Karpas-422 (cell line): ENCODE measurements at regions not wholly inside any gene's neighbourhood (a gene's known extent, or its start where the extent isn't known, plus 50 kb on each side); places are given as distances from the start of the nearest gene placed in this dataset.
A peak's percentile ranks its signal among the peaks of the same experiment; 100 is the strongest.

Source experiments
- DNase-seq: peaks from one replicate; pipeline ENCODE4 v3.0.0-alpha.2; 2015
- H2AFZ ChIP-seq: fragments of 200-600 bp; sonication (generic); 2 replicates; pipeline ENCODE4 v1.6.1; 2014; ENCODE audit warnings: antibody characterized with exemption, low read length, mixed read lengths
- H3K27ac ChIP-seq: fragments of 200-600 bp; sonication (generic); 2 replicates; pipeline ENCODE4 v1.5.1; 2014; ENCODE audit warnings: mild to moderate bottlenecking, low read length, moderate library complexity
- H3K27me3 ChIP-seq: fragments of 200-600 bp; sonication (generic); 2 replicates; pipeline ENCODE4 v1.6.1; 2014; ENCODE audit warnings: low read length, mixed read lengths
- H3K36me3 ChIP-seq: fragments of 200-600 bp; sonication (generic); 2 replicates; pipeline ENCODE4 v1.6.1; 2014; ENCODE audit warnings: low read length, mixed read lengths; ENCODE audit not compliant: insufficient read depth
- H3K4me1 ChIP-seq: fragments of 200-600 bp; sonication (generic); 2 replicates; pipeline ENCODE4 v1.6.1; 2014; ENCODE audit warnings: mild to moderate bottlenecking, low read length, mixed read lengths
- H3K4me2 ChIP-seq: fragments of 200-600 bp; sonication (generic); 2 replicates; pipeline ENCODE4 v1.6.1; 2014; ENCODE audit warnings: low read length, low read depth, mild to moderate bottlenecking; ENCODE audit not compliant: poor library complexity, severe bottlenecking
- H3K4me3 ChIP-seq: fragments of 200-600 bp; sonication (generic); 2 replicates; pipeline ENCODE4 v1.5.1; 2014; ENCODE audit warnings: mild to moderate bottlenecking, antibody characterized with exemption, low read length, mixed read lengths
- H3K79me2 ChIP-seq: fragments of 200-600 bp; sonication (generic); 2 replicates; pipeline ENCODE4 v1.6.1; 2014; ENCODE audit warnings: mild to moderate bottlenecking, low read length, mixed read lengths
- H3K9ac ChIP-seq: fragments of 200-600 bp; sonication (generic); 2 replicates; pipeline ENCODE4 v1.6.0; 2014; ENCODE audit warnings: low read length
- H3K9me2 ChIP-seq: fragments of 200-600 bp; sonication (generic), shearing (Covaris generic); replicated peaks from 2 replicates; pipeline ENCODE4 v1.6.0; 2014; ENCODE audit warnings: mild to moderate bottlenecking, low read length, moderate library complexity; ENCODE audit not compliant: insufficient read depth
- H3K9me3 ChIP-seq: fragments of 300-700, 200-600 bp; sonication (generic); 2 replicates; pipeline ENCODE4 v1.6.1; 2014; ENCODE audit warnings: low read length, mixed read lengths
- H4K20me1 ChIP-seq: fragments of 200-600 bp; sonication (generic); 2 replicates; pipeline ENCODE4 v1.6.1; 2014; ENCODE audit warnings: mild to moderate bottlenecking, antibody characterized with exemption, low read length, low read depth; ENCODE audit not compliant: insufficient read depth

DNA sequence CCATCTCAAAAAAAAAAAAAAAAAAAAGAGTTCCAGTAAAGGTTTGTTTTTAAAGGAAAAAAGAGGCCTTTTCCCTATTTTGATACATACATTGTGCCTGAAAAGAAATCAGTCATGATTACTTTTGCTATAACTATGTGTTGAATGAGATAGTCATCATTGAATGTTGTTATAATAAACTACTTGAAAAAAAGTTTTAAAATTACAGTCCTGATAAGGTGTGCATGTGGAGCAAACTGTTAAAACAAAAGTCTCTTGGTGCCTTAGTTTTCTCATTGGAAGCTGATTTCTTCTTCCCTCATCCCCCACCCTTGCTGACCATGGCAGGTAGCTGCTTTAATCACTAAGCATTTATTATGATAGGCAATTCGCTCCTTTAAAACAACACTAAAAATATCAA lies 172.3 kb upstream of the TBCA start:
- no peaks in the 10 kb centered on the region for H4K20me1 ChIP-seq
- no peak overlapping the region for H2AFZ ChIP-seq
- DNase-seq, result no peak
- no peaks in the 10 kb centered on the region for H3K79me2 ChIP-seq
- H3K4me2 ChIP-seq, result no peak overlapping the region
- no peak overlapping the region for H3K27ac ChIP-seq
- H3K9ac ChIP-seq, result no peak overlapping the region
- no peaks in the 10 kb centered on the region for H3K9me2 ChIP-seq
- H3K4me3 ChIP-seq, result no peak overlapping the region
- H3K9me3 ChIP-seq, result no peaks in the 10 kb centered on the region
- H3K36me3 ChIP-seq, result no peaks in the 10 kb centered on the region
- H3K4me1 ChIP-seq, result no peaks in the 10 kb centered on the region
- no peaks in the 10 kb centered on the region for H3K27me3 ChIP-seq

DNA sequence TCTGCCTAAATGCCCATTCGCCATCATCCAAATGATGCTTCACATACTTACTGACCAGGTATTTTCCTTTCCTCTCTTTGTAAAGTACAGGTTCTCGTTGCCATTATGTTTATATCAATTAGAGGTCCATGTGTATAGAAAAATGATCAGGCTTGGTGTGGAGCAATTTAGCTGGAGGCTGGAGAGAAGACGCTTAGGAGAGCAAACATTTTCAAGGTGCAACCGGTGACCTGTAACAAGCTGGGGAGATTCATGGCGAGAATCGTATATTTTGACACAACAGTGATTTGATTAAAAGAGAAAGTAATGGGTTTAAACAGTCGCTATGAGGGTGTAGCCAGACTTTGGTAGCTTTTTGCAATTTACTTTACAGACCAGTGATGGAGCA lies 170.9 kb upstream of the TBCA start:
- H3K4me2 ChIP-seq, result peak overlapping the region; percentile 26

DNA sequence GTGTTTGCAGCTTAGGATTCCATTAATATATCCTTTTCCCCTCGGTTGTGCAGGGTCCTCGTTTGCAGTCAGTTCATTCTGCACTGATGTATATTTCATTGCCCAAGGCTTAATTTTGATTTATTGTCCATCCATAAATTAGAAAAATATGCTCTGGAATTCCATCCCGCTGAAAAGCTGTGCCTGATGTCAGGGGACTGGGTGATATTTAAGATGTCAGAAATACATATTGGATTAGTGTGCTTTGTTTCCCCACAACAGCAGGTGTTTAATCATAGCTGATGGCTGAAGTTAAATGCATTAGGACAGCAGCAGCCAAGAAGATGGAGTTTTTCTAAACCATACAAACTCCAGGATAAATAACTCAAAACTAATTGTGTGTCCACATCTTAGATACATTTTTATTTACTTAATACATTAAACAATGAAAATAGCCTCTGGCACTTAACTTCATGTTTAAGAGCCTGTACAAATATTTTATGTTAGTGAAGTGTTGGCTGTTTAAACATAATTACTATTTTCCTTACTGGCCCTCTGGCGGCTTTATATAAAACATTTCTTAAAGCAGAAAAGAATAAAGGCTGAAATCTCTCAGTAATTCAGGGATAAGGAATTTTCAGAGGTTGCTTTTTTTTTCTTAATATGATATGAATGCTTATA lies 170.4 kb upstream of the TBCA start:
- no peak overlapping the region for H3K4me3 ChIP-seq
- no peak overlapping the region for H3K27ac ChIP-seq
- no peaks in the 10 kb centered on the region for H4K20me1 ChIP-seq
- H3K36me3 ChIP-seq, result no peaks in the 10 kb centered on the region
- no peaks in the 10 kb centered on the region for H3K79me2 ChIP-seq
- H2AFZ ChIP-seq, result no peak overlapping the region
- no peak for DNase-seq
- no peaks in the 10 kb centered on the region for H3K27me3 ChIP-seq
- no peak overlapping the region for H3K4me2 ChIP-seq
- no peaks in the 10 kb centered on the region for H3K9me2 ChIP-seq
- no peaks in the 10 kb centered on the region for H3K9me3 ChIP-seq
- no peak overlapping the region for H3K9ac ChIP-seq
- H3K4me1 ChIP-seq, result no peaks in the 10 kb centered on the region

More for the DNA sequence above, 170.9 kb upstream of the TBCA start:
- no peak overlapping the region for H3K4me3 ChIP-seq
- H4K20me1 ChIP-seq, result no peaks in the 10 kb centered on the region
- H3K27ac ChIP-seq, result no peak overlapping the region
- no peaks in the 10 kb centered on the region for H3K27me3 ChIP-seq
- H3K4me1 ChIP-seq, result no peaks in the 10 kb centered on the region
- H3K79me2 ChIP-seq, result no peaks in the 10 kb centered on the region
- no peaks in the 10 kb centered on the region for H3K36me3 ChIP-seq
- no peak for DNase-seq
- 0 out of 2 replicates have a peak overlapping the region, but pooled peaks have one; percentile 21 for H2AFZ ChIP-seq
- no peaks in the 10 kb centered on the region for H3K9me2 ChIP-seq
- no peaks in the 10 kb centered on the region for H3K9me3 ChIP-seq
- H3K9ac ChIP-seq, result no peak overlapping the region

DNA sequence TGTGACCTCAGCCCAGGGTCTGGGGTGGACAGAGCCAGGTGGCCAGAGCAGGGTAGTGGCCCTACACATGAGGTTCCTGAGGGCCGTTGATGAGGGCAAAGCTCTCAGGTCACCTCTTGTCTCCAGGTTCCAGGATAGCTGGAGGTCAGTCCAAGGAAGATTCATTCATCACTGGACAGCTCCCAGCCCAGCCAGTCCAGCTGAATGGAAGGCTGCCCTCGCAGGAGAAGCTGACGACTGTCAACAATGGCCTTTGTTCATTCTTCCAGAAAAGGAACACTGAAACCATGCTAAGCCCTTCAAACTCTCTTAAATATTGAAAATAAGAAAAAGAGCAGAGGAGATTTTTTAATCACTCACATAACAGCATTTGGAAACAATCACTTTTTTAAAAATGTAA lies 169.7 kb upstream of the TBCA start:
- Histone ChIP-seq H2AFZ (no peak overlapping the region), H3K9ac (no peak overlapping the region), H3K9me2 (no peaks in the 10 kb centered on the region), H3K27me3 (no peaks in the 10 kb centered on the region), H3K27ac (no peak overlapping the region), H3K4me1 (no peaks in the 10 kb centered on the region), H3K4me3 (no peak overlapping the region), H3K79me2 (no peaks in the 10 kb centered on the region), H3K9me3 (no peaks in the 10 kb centered on the region), H3K4me2 (no peak overlapping the region), H3K36me3 (no peaks in the 10 kb centered on the region), H4K20me1 (no peaks in the 10 kb centered on the region)
- DNase-seq, result no peak

DNA sequence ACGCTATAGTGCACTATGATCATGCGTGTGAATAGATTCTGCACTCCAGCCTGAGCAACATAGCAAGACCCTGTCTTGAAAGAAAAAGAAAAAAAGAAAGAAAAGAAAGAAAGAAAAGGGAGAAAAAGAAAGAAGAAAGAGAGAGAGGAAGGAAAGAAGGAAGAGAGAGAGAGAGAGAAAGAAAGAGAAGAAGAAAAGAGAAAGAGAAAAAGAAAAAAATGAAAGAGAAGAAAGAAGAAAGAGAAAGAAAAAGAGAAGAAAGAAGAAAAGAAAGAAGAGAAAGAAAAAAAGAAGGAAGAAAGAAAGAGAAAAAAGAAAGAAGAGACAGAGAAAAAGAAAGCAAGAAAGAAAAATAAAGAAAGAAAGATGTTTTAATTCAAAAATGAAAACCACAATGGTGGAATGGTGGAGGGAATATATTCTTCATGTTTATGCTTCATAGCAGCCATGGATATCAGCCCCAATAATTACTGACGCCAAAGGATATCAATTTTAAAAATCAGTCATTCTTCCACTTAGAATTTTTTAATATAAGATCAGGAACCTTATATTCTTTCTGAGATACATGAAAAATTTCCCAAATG lies 168.7 kb upstream of the TBCA start:
- Histone ChIP-seq H4K20me1 (no peaks in the 10 kb centered on the region), H3K9ac (no peak overlapping the region), H3K4me1 (no peaks in the 10 kb centered on the region), H3K27ac (no peak overlapping the region), H3K4me2 (no peak overlapping the region), H3K9me2 (no peaks in the 10 kb centered on the region), H3K4me3 (no peak overlapping the region), H3K79me2 (no peaks in the 10 kb centered on the region), H3K27me3 (no peaks in the 10 kb centered on the region), H3K9me3 (no peaks in the 10 kb centered on the region), H3K36me3 (no peaks in the 10 kb centered on the region), H2AFZ (no peak overlapping the region)
- DNase-seq, result no peak

DNA sequence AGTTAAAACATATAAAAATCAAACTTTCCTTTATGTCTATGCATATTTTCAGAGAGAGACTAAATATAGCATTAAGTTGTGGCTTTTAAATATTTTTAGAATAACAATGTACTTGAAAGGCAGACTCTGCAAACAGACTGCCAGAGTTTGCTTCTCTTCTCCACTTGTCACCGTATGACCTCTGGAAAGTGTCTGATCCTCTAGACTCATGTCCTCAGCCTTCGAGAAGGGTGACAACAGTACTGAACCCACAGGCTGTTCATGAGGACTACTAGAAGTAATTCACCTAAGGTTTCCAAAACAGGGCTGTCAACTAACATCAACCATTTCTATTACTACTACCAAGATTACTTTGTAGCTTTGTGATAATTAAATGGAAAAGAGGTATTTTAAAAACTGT lies 167.7 kb upstream of the TBCA start:
- no peaks in the 10 kb centered on the region for H3K9me3 ChIP-seq

DNA sequence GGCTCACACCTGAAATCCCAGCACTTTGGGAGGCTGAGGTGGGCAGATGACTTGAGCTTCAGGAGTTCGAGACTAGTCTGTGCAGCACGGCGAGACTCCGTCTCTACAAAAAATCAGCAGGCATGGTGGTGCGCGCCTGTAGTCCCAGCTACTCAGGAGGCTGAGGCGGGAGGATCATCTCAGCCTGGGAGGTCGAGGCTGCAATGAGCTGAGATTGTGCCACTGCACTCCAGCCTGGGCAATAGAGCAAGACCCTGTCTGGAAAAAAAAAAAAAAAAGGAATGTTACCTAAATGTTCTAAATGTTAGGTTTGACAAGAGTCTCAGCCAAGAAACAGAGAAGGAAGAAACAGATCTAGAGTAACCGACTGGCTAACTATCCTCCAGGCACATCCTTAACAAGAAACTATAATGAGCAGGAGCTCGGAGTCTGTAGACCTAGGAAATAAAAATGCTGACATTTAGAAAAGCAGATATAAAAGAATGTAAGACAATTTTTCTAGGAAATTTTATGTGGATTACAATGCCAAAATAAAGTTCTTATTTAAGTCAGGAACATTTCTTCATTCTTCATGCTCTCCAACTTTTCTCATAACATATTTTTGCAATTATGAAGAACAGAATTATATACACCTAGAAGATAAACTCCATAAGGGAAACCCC lies 166.6 kb upstream of the TBCA start:
- H3K27me3 ChIP-seq, result no peaks in the 10 kb centered on the region
- H3K27ac ChIP-seq, result no peak overlapping the region
- no peak for DNase-seq
- H3K79me2 ChIP-seq, result no peaks in the 10 kb centered on the region
- no peaks in the 10 kb centered on the region for H4K20me1 ChIP-seq
- no peaks in the 10 kb centered on the region for H3K4me1 ChIP-seq
- no peaks in the 10 kb centered on the region for H3K36me3 ChIP-seq
- H3K4me3 ChIP-seq, result no peak overlapping the region
- no peak overlapping the region for H2AFZ ChIP-seq
- no peaks in the 10 kb centered on the region for H3K9me3 ChIP-seq
- no peak overlapping the region for H3K9ac ChIP-seq
- H3K9me2 ChIP-seq, result no peaks in the 10 kb centered on the region
- no peak overlapping the region for H3K4me2 ChIP-seq

More for the DNA sequence above, 167.7 kb upstream of the TBCA start:
- H3K4me1 ChIP-seq, result no peaks in the 10 kb centered on the region
- H3K79me2 ChIP-seq, result no peaks in the 10 kb centered on the region
- H3K27me3 ChIP-seq, result no peaks in the 10 kb centered on the region
- no peak overlapping the region for H3K9ac ChIP-seq
- no peak for DNase-seq
- no peaks in the 10 kb centered on the region for H3K36me3 ChIP-seq
- no peak overlapping the region for H3K27ac ChIP-seq
- H3K9me2 ChIP-seq, result no peaks in the 10 kb centered on the region
- no peaks in the 10 kb centered on the region for H4K20me1 ChIP-seq
- H3K4me3 ChIP-seq, result no peak overlapping the region
- H3K4me2 ChIP-seq, result no peak overlapping the region
- no peak overlapping the region for H2AFZ ChIP-seq

DNA sequence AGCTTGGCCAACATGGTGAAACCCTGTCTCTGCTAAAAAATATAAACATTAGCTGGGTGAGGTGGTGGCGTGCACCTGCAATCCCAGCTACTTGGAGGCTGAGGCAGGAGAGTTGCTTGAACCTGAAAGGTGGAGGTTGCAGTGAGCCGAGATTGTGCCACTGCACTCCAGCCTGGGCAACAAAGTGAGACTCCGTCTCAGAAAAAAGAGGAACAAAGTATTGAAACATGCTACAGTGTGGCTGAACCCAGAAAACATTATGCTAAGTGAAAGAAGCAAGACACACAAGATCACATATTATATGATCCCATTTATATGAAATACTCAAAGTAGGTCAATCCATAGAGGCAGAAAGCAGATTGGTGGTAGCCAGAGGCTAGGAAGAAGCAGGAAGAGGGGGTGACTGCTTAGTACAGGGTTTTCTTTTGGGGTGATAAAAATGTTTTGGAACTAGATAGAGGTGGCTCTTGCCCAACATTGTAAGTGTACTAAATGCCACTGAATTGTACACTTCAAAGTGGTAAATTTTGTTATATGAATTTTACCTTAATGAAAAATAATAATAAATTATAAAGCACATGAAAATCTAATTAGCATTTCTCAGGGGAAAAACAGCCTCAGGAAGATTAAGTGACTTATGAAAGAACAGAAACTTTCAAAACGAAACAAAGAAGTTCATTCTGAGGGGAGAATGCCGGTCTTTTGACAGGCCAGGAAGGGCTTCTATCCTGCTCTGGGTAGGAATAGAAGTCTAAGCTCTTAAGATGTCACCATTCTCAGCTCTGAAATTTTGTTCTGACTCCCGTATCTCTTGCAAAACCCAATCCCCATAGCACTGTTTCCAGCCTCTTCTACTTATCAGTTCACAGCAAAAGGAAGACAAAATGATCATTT lies 161.1 kb upstream of the TBCA start:
- Histone ChIP-seq H4K20me1 (no peaks in the 10 kb centered on the region), H3K4me3 (no peak overlapping the region), H3K4me1 (no peaks in the 10 kb centered on the region), H3K27me3 (no peaks in the 10 kb centered on the region), H3K27ac (no peak overlapping the region), H3K4me2 (no peak overlapping the region), H3K9ac (no peak overlapping the region), H3K36me3 (no peaks in the 10 kb centered on the region), H3K9me3 (no peaks in the 10 kb centered on the region), H3K9me2 (no peaks in the 10 kb centered on the region), H3K79me2 (no peaks in the 10 kb centered on the region), H2AFZ (no peak overlapping the region)
- DNase-seq, result no peak
